ENCODE measurements at regions not wholly inside any gene's neighbourhood (a gene's known extent, or its start where the extent isn't known, plus 50 kb on each side); places are given as distances from the start of the nearest gene placed in this dataset.
"Not testable (repeated sequence)": the region's sequence is repeated elsewhere in the genome, so short reads cannot be mapped to it uniquely, and the experiment has no call there.

DNA sequence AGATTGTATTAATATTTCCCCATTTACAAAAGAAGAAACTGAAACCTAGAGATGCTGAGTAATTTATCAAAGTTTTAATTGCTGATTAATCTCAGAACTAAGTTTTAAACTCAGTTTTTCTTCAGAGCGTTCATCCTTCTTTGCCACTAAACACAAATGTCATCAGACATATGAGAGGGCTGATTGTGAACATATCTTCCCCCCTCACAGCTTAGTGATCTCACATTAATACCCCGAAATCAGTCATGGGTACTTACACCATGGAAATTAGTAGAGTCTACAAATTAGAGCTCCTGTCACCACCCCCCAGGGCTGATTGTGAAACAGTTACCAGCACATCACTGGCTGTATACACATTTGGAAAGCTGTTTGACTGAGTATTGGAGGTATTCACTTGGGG lies 189.3 kb upstream of the SGO1 start:
- ATAC-seq (replicated peaks in 6 of 8) = peak in 1 of 8 experiments; percentile 27
- peaks cover 10 to 32% of the 10 kb centered on the region in 2 donors for H3K4me1 ChIP-seq (replicated peaks in 1 of 2)
- no peak overlapping the region for H3K4me3 ChIP-seq
- no peak overlapping the region for H3K27ac ChIP-seq
- in situ Hi-C loops (cut with MboI; ENCODE audit: low pct_unique_long_range_greater_than_20kb in 2 of 9, low sequenced_read_pairs in 9 of 9, unreplicated experiment in 9 of 9) = no loop called here
- WGBS, 10 experiments = 29 to 83% (median 54%) methylated on average over 1 to 2 of the region's 2 CpGs; no CpG with 5 or more reads in 4 of the 10 experiments

DNA sequence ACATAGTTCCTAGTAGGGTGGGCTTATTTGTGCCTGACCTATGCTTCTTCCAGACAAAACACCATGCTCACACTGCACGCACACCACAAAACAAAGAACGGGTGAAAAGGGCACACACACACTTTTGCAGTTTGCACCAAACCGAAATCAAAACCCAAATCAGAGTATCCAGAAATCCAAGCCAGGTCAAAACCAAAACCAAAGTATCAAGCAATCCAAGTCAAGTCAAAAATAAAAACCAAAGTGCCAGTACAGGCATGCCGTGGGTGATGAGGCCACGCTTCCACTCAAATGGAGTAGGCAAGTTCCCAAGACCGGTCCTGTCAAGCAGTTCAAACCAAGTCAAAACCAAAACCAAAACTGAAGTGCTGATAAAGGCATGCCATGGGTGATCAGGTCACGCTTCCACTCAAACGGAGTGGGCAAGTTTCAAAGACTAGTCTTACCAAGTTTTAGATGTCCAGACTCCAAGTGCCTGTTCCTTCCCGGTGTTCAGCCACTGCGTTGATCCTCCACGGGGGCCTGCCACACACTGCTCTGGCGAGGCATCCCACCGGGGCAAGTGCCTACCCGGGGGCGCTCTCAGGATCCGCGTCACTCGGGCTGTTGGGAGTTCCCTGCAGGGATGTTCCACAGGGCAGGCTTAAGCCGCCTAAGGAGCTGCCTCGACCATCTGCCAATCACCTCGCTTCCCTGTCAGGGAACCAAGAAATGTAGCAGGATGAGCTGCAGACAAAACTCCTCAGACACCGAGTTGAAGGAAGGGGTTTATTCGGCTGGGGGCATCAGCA lies 184.5 kb upstream of the SGO1 start:
- in situ Hi-C loops (cut with MboI; ENCODE audit: low pct_unique_long_range_greater_than_20kb in 2 of 9, low sequenced_read_pairs in 9 of 9, unreplicated experiment in 9 of 9); H3K27ac ChIP-seq; ATAC-seq (replicated peaks in 6 of 8); H3K4me1 ChIP-seq (replicated peaks in 1 of 2); H3K4me3 ChIP-seq: not testable (repeated sequence)
- WGBS, 10 experiments = 73 to 100% (median 84%) methylated on average over 1 to 9 of the region's 23 CpGs

DNA sequence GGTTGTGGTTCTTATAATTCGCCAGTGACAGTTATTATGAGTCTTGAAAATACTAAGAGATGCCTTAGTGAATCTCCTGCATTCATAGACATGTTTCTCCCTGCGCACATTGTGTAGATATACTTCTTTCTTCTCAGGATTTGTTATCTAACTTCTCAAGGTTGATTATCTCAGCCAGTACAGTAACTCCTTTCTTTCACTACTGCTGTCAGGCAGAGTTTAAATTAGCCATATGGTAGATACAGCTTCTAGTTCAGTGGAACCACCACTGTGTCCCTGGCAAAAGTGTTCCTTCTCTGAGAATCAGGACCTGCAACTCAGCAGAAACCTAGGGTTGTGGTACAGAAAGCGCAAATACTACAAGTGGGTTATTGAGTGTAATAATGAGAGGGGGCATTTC lies 175.0 kb upstream of the SGO1 start:
- ATAC-seq (replicated peaks in 6 of 8) = no peak
- Histone ChIP-seq H3K27ac (no peak overlapping the region), H3K4me3 (no peak overlapping the region), H3K4me1 (replicated peaks in 1 of 2) (no peaks in the 10 kb centered on the region)
- WGBS, 10 experiments = 17 to 100% (median 75%) methylated on average over 1 to 3 of the region's 3 CpGs; no CpG with 5 or more reads in 1 of the 10 experiments
- in situ Hi-C loops (cut with MboI; ENCODE audit: low pct_unique_long_range_greater_than_20kb in 2 of 9, low sequenced_read_pairs in 9 of 9, unreplicated experiment in 9 of 9) = no loop called here

DNA sequence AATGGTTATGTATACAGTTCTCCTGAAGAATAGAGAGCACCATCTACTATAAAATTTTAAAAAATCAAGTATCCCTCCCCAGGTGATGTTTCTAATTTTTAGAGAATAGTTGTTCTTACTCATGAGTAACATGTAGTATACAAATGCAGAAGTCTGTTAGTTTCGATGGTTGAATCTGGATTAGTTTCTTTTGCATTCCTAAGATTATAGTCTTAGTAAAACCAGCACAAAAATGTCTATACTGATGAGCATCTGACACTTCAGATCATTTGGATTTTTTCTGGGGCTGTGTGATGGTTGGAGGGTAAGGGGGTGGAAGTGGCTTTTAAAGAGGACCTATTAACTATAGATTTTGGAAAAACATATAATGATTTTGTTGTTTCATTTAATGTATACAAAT lies 167.3 kb upstream of the SGO1 start:
- no peaks in the 10 kb centered on the region for H3K4me1 ChIP-seq (replicated peaks in 1 of 2)
- in situ Hi-C loops (cut with MboI; ENCODE audit: low pct_unique_long_range_greater_than_20kb in 2 of 9, low sequenced_read_pairs in 9 of 9, unreplicated experiment in 9 of 9) = no loop called here
- WGBS, 10 experiments = 71 to 100% (median 87%) methylated on average over 1 of the region's 1 CpG; no CpG with 5 or more reads in 2 of the 10 experiments
- peak in 1 of 8 experiments; percentile 18 for ATAC-seq (replicated peaks in 6 of 8)
- H3K27ac ChIP-seq = no peak overlapping the region
- H3K4me3 ChIP-seq = no peak overlapping the region

DNA sequence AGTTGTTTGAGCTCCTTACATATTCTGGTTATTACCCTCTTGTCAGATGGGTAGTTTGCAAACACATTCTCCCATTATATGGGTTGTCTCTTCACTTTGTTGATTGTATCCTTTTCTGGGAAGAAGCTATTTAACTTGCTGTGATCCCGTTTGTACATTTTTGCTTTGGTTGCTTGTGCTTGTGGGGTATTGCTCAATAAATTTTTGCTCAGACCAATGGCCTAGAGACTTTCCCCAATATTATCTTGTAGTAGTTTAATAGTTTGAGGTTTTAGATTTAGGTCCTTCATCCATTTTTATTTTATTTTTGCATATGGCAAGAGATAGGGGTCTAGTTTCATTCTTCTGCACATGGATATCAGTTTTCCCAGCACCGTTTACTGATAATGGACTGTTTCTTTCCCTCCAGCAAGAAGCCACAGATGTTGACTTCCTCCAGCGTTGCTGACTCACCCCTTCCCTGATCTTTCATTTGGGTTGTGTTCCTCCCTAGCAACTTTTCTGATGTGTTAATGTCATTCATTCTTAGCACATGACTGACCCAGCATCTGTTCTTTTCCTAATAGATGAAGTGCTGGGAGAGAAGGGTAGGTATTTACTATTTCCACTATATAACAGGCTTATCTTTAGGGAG lies 166.7 kb upstream of the SGO1 start:
- peak in 4 of 8 experiments; percentile 23 to 100 (median 64) for ATAC-seq (replicated peaks in 6 of 8)
- Histone ChIP-seq H3K27ac (no peak overlapping the region), H3K4me3 (no peak overlapping the region), H3K4me1 (replicated peaks in 1 of 2) (no peaks in the 10 kb centered on the region)
- in situ Hi-C loops (cut with MboI; ENCODE audit: low pct_unique_long_range_greater_than_20kb in 2 of 9, low sequenced_read_pairs in 9 of 9, unreplicated experiment in 9 of 9) = no loop called here
- 0 to 68% (median 19%) methylated on average over 1 to 3 of the region's 3 CpGs; no CpG with 5 or more reads in 1 of the 10 experiments for WGBS, 10 experiments

DNA sequence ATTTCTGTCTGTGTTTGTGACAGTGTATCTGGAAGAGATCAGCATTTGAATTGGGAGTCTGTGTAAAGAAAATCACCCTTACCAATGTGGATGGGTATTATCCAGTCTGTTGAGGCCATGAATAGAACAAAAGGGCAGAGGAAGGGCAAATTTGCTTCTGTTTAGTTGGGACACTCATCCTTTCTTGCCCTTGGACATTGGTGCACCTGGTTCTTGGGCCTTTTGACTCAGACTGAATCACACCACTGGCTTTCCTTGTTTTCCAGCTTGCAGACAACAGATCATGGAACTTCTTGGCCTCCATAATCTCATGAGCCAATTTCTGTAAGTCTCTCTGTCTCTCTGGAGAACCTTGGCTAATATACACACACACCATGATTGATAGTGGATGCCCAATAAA lies 164.4 kb upstream of the SGO1 start:
- in situ Hi-C loops (cut with MboI; ENCODE audit: low pct_unique_long_range_greater_than_20kb in 2 of 9, low sequenced_read_pairs in 9 of 9, unreplicated experiment in 9 of 9) = no loop called here
- H3K27ac ChIP-seq = no peak overlapping the region
- peaks cover 0 to 3% of the 10 kb centered on the region in 2 donors for H3K4me1 ChIP-seq (replicated peaks in 1 of 2)
- ATAC-seq (replicated peaks in 6 of 8) = no peak
- H3K4me3 ChIP-seq = no peak overlapping the region

DNA sequence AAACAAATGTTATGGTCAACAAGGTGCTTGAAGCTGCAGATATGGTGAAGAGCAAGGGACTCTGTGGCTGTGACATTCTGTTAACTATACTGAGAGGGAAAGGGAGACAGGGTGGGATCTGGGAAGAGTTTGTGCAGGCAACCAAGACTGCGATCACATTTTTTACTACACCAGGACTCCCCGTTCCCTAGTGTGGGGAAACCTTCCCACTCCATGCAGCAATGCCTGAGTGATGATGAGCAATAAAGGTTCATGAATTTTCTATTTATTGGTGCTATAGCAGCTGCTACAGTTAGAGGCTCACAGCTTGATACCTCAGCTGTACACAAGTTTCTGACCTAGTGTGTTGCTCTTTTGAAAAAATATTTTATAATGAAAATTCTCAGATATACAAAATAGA lies 160.9 kb upstream of the SGO1 start:
- Histone ChIP-seq H3K4me1 (replicated peaks in 1 of 2) (peaks cover 0 to 3% of the 10 kb centered on the region in 2 donors), H3K27ac (no peak overlapping the region), H3K4me3 (no peak overlapping the region)
- no peak for ATAC-seq (replicated peaks in 6 of 8)
- in situ Hi-C loops (cut with MboI; ENCODE audit: low pct_unique_long_range_greater_than_20kb in 2 of 9, low sequenced_read_pairs in 9 of 9, unreplicated experiment in 9 of 9) = loop anchor here in 3 of 9 experiments (25.0 kb wide), 4 partner anchors 165 to 1765 kb away; no protein-coding TSS in a partner anchor
- 0 to 100% (median 69%) methylated on average over 1 to 2 of the region's 2 CpGs; no CpG with 5 or more reads in 3 of the 10 experiments for WGBS, 10 experiments

DNA sequence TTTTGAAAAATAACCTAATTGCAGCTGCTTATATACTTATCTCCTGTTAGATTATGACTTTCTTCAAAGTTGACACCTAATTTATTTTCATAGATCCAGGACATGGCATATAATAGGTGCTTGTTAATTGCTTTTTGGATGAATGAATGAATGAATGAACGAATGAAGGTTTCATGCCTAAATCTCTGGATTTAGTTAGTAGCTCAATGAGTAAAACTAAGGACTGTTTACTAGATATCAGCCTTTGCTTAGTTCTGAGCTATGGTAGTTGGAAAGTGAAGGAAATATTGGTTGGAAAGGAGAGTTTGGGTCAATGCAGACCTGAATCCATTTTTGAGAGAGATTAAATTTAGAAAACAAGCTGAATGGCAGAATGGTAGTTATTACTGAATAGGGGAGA lies 160.4 kb upstream of the SGO1 start:
- in situ Hi-C loops (cut with MboI; ENCODE audit: low pct_unique_long_range_greater_than_20kb in 2 of 9, low sequenced_read_pairs in 9 of 9, unreplicated experiment in 9 of 9) = loop anchor here in 3 of 9 experiments (25.0 kb wide), 4 partner anchors 166 to 1766 kb away; no protein-coding TSS in a partner anchor
- ATAC-seq (replicated peaks in 6 of 8) = no peak
- Histone ChIP-seq H3K27ac (no peak overlapping the region), H3K4me1 (replicated peaks in 1 of 2) (peaks cover 0 to 3% of the 10 kb centered on the region in 2 donors), H3K4me3 (no peak overlapping the region)
- 0 to 94% (median 55%) methylated on average over 1 of the region's 1 CpG; no CpG with 5 or more reads in 2 of the 10 experiments for WGBS, 10 experiments

DNA sequence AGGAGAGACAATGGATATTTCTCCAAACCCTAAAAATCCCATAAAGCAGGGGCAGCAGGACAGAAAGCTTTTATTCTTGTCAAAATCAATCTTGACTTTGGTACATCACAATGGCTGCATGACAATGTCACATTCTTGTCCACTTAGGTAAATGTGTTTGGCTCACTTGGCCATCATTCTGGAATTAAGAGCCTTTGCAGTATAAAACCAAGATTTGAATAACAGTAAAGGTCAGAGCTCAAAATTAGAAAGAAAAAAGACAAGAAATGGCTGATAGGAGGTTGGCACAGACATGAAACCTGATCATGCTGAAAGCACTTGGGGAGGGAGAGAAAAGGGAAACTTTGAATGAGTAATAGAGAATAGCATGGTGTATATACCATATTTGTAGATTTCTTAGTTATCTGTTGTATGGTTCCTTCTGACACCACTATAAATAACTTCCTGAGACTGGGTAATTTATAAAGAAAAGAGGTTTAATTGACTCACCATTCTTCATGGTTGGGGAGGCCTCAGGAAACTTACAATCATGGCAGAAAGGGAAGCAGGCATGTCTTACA lies 158.5 kb upstream of the SGO1 start:
- peaks cover 0 to 3% of the 10 kb centered on the region in 2 donors for H3K4me1 ChIP-seq (replicated peaks in 1 of 2)
- in situ Hi-C loops (cut with MboI; ENCODE audit: low pct_unique_long_range_greater_than_20kb in 2 of 9, low sequenced_read_pairs in 9 of 9, unreplicated experiment in 9 of 9) = loop anchor here in 3 of 9 experiments (25.0 kb wide), 4 partner anchors 168 to 1768 kb away; no protein-coding TSS in a partner anchor
- no peak overlapping the region for H3K4me3 ChIP-seq
- peak in 3 of 8 experiments; percentile 37 to 58 (median 45) for ATAC-seq (replicated peaks in 6 of 8)
- no peak overlapping the region for H3K27ac ChIP-seq

DNA sequence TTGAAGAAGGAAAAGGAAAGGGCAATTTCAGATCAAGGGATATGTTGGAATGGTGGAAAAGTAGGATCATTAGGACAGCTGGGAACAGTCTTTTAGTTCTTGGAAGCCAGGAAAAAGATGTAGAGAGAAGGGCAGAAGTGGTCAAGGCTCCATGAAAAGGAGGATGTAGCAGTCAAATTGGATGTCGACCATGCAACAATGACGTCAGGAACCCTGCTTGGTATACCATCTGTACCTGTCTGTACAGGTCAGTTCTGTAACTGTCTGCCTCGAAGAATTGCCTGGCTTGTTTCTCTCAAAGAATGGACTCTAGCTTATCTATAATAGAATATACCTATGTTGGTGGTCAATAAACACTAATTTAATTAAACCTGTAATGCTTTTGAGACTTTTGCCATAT lies 157.8 kb upstream of the SGO1 start:
- WGBS, 10 experiments = 0 to 96% (median 78%) methylated on average over 1 to 3 of the region's 3 CpGs; no CpG with 5 or more reads in 2 of the 10 experiments
- in situ Hi-C loops (cut with MboI; ENCODE audit: low pct_unique_long_range_greater_than_20kb in 2 of 9, low sequenced_read_pairs in 9 of 9, unreplicated experiment in 9 of 9) = loop anchor here in 3 of 9 experiments (25.0 kb wide), 4 partner anchors 169 to 1769 kb away; no protein-coding TSS in a partner anchor

DNA sequence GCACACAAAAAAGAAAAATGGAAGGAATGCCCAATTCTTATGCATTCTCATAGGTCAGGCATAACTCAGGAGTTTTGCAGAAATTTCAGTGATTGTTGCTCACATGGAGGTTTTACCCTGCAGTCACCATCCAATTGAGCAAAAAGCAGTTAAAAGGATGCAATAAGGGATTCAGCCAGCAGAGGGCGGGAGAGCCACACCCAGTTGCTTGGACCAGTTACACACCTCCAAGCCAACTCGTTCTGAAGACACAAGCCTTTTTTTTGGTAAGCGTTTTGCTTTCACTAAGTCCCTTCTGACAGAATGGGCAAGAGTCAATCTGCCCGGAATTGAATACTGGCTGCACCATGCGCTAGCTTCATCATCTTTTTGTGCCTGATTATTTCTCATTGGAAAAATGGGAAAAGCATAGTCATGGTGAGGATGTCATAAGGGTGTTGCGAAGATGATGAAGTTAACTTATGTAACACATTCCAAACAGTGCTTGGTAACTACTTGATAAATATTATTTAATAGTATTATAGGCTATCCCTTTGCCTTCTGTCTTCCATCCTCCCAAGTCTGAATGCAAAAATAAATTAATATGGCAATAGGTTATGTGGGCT lies 154.4 kb upstream of the SGO1 start:
- no peak overlapping the region for H3K27ac ChIP-seq
- in situ Hi-C loops (cut with MboI; ENCODE audit: low pct_unique_long_range_greater_than_20kb in 2 of 9, low sequenced_read_pairs in 9 of 9, unreplicated experiment in 9 of 9) = loop anchor here in 3 of 9 experiments (25.0 kb wide), 4 partner anchors 172 to 1772 kb away; no protein-coding TSS in a partner anchor
- H3K4me3 ChIP-seq = no peak overlapping the region
- WGBS, 10 experiments = 0 to 67% (median 33%) methylated on average over 1 to 6 of the region's 6 CpGs; no CpG with 5 or more reads in 1 of the 10 experiments
- ATAC-seq (replicated peaks in 6 of 8) = peak; percentile 60 to 89 (median 78)
- no peaks in the 10 kb centered on the region for H3K4me1 ChIP-seq (replicated peaks in 1 of 2)

More for the DNA sequence above, 157.8 kb upstream of the SGO1 start:
- H3K27ac ChIP-seq = no peak overlapping the region
- H3K4me3 ChIP-seq = no peak overlapping the region
- no peak for ATAC-seq (replicated peaks in 6 of 8)
- H3K4me1 ChIP-seq (replicated peaks in 1 of 2) = peaks cover 0 to 3% of the 10 kb centered on the region in 2 donors

DNA sequence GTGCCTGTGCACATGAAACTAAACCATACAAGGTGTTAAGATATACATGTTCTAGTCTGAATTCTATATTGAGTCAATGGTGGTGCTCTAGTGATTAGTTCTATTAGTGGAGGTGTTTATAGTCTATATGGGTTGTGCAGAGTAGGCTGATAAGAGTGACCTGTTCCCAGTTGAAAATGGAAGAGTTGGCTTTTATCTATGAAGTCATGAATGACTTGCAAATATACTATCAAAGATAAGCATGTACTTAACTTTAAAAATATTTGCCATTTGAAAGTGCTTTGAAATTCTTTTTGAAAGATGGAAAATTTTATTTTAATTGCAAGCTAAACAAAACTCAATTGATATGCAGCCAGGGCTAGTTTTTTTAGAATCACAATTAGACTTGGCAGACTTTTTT lies 150.6 kb upstream of the SGO1 start:
- H3K27ac ChIP-seq = no peak overlapping the region
- no peak for ATAC-seq (replicated peaks in 6 of 8)
- H3K4me1 ChIP-seq (replicated peaks in 1 of 2) = no peaks in the 10 kb centered on the region
- H3K4me3 ChIP-seq = no peak overlapping the region
- in situ Hi-C loops (cut with MboI; ENCODE audit: low pct_unique_long_range_greater_than_20kb in 2 of 9, low sequenced_read_pairs in 9 of 9, unreplicated experiment in 9 of 9) = loop anchor here in 3 of 9 experiments (25.0 kb wide), 4 partner anchors 176 to 1776 kb away; no protein-coding TSS in a partner anchor

All from motor neuron (in vitro differentiated cells).